ENCODE measurements at regions not wholly inside any gene's neighbourhood (a gene's known extent, or its start where the extent isn't known, plus 50 kb on each side); places are given as distances from the start of the nearest gene placed in this dataset.

GRCh38 chr2:144675331-144675730 is 155.4 kb upstream of the ZEB2 start:
- H3K27me3 ChIP-seq (ENCODE audit: control insufficient read depth, insufficient read depth, low read length), result no peaks in the 10 kb centered on the region

GRCh38 chr2:144674071-144674470 is 154.2 kb upstream of the ZEB2 start:
- Histone ChIP-seq H3K4me2 (ENCODE audit: extremely low read depth, insufficient read depth, low read length) (no peak overlapping the region), H3K79me2 (ENCODE audit: control insufficient read depth, insufficient read depth, low read length) (no peaks in the 10 kb centered on the region), H3K9ac (ENCODE audit: insufficient read depth, low read length) (no peak overlapping the region), H4K20me1 (ENCODE audit: control insufficient read depth, extremely low read depth, insufficient read depth, low read length) (no peaks in the 10 kb centered on the region), H2AFZ (ENCODE audit: low read length) (no peak overlapping the region), H3K4me1 (ENCODE audit: control insufficient read depth, extremely low read depth, insufficient read depth, low read length) (no peaks in the 10 kb centered on the region), H3K27ac (ENCODE audit: insufficient read depth, low read length) (no peak overlapping the region), H3K9me3 (ENCODE audit: control insufficient read depth, insufficient read depth, low read depth, low read length) (no peaks in the 10 kb centered on the region), H3K4me3 (replicated peaks in 1 of 4; ENCODE audit: control extremely low read depth in 1 of 4, insufficient read depth in 1 of 4, low read depth in 3 of 4, low read length in 4 of 4) (no peak overlapping the region), H3K27me3 (ENCODE audit: control insufficient read depth, insufficient read depth, low read length) (no peaks in the 10 kb centered on the region), H3K36me3 (ENCODE audit: control insufficient read depth, insufficient read depth, low read length) (no peaks in the 10 kb centered on the region)
- no peak for DNase-seq (ENCODE audit: low read depth in 2 of 2)
- TF ChIP-seq CTCF (conservative IDR thresholded peaks at IDR 0.05 in 1 of 2, IDR thresholded peaks at IDR 0.05 in 1 of 2; ENCODE audit: low read depth in 1 of 2, low read length in 2 of 2) (no peak), EZH2 (IDR thresholded peaks at IDR 0.05; ENCODE audit: low read length, missing control alignments) (no peak)

More at GRCh38 chr2:144675331-144675730, 155.4 kb upstream of the ZEB2 start:
- DNase-seq (ENCODE audit: low read depth in 2 of 2), result no peak
- TF ChIP-seq CTCF (conservative IDR thresholded peaks at IDR 0.05 in 1 of 2, IDR thresholded peaks at IDR 0.05 in 1 of 2; ENCODE audit: low read depth in 1 of 2, low read length in 2 of 2) (no peak), EZH2 (IDR thresholded peaks at IDR 0.05; ENCODE audit: low read length, missing control alignments) (no peak)
- no peak overlapping the region for H3K4me3 ChIP-seq (replicated peaks in 1 of 4; ENCODE audit: control extremely low read depth in 1 of 4, insufficient read depth in 1 of 4, low read depth in 3 of 4, low read length in 4 of 4)
- H3K4me2 ChIP-seq (ENCODE audit: extremely low read depth, insufficient read depth, low read length), result no peak overlapping the region
- no peak overlapping the region for H2AFZ ChIP-seq (ENCODE audit: low read length)
- H3K9ac ChIP-seq (ENCODE audit: insufficient read depth, low read length), result no peak overlapping the region
- H4K20me1 ChIP-seq (ENCODE audit: control insufficient read depth, extremely low read depth, insufficient read depth, low read length), result no peaks in the 10 kb centered on the region
- no peaks in the 10 kb centered on the region for H3K79me2 ChIP-seq (ENCODE audit: control insufficient read depth, insufficient read depth, low read length)
- no peaks in the 10 kb centered on the region for H3K36me3 ChIP-seq (ENCODE audit: control insufficient read depth, insufficient read depth, low read length)
- H3K9me3 ChIP-seq (ENCODE audit: control insufficient read depth, insufficient read depth, low read depth, low read length), result no peaks in the 10 kb centered on the region
- no peak overlapping the region for H3K27ac ChIP-seq (ENCODE audit: insufficient read depth, low read length)
- H3K4me1 ChIP-seq (ENCODE audit: control insufficient read depth, extremely low read depth, insufficient read depth, low read length), result no peaks in the 10 kb centered on the region

GRCh38 chr2:144673456-144673855 is 153.5 kb upstream of the ZEB2 start:
- DNase-seq (ENCODE audit: low read depth in 2 of 2), result no peak
- no peaks in the 10 kb centered on the region for H4K20me1 ChIP-seq (ENCODE audit: control insufficient read depth, extremely low read depth, insufficient read depth, low read length)
- no peaks in the 10 kb centered on the region for H3K4me1 ChIP-seq (ENCODE audit: control insufficient read depth, extremely low read depth, insufficient read depth, low read length)
- H3K79me2 ChIP-seq (ENCODE audit: control insufficient read depth, insufficient read depth, low read length), result no peaks in the 10 kb centered on the region
- no peaks in the 10 kb centered on the region for H3K27me3 ChIP-seq (ENCODE audit: control insufficient read depth, insufficient read depth, low read length)
- no peak overlapping the region for H3K4me2 ChIP-seq (ENCODE audit: extremely low read depth, insufficient read depth, low read length)
- H2AFZ ChIP-seq (ENCODE audit: low read length), result no peak overlapping the region
- no peaks in the 10 kb centered on the region for H3K36me3 ChIP-seq (ENCODE audit: control insufficient read depth, insufficient read depth, low read length)
- no peak overlapping the region for H3K27ac ChIP-seq (ENCODE audit: insufficient read depth, low read length)
- no peak overlapping the region for H3K9ac ChIP-seq (ENCODE audit: insufficient read depth, low read length)
- TF ChIP-seq EZH2 (IDR thresholded peaks at IDR 0.05; ENCODE audit: low read length, missing control alignments) (no peak), CTCF (conservative IDR thresholded peaks at IDR 0.05 in 1 of 2, IDR thresholded peaks at IDR 0.05 in 1 of 2; ENCODE audit: low read depth in 1 of 2, low read length in 2 of 2) (no peak)
- no peaks in the 10 kb centered on the region for H3K9me3 ChIP-seq (ENCODE audit: control insufficient read depth, insufficient read depth, low read depth, low read length)
- no peak overlapping the region for H3K4me3 ChIP-seq (replicated peaks in 1 of 4; ENCODE audit: control extremely low read depth in 1 of 4, insufficient read depth in 1 of 4, low read depth in 3 of 4, low read length in 4 of 4)

Measured in fibroblast of lung (primary cell).